Skeletal muscle cell (primary cell): ENCODE measurements at regions not wholly inside any gene's neighbourhood (a gene's known extent, or its start where the extent isn't known, plus 50 kb on each side); places are given as distances from the start of the nearest gene placed in this dataset.

Experiments used
- DNase-seq: peaks from one replicate; pipeline ENCODE4 v3.0.0-alpha.2; 2010; ENCODE audit warnings: low read depth
- H3K4me3 ChIP-seq: 2 replicates; pipeline ENCODE4 v1.5.1; 2011; ENCODE audit warnings: low read depth, mild to moderate bottlenecking, control low read depth, low read length, moderate library complexity

- H3K4me3 ChIP-seq, result no peak overlapping the region
- DNase-seq, result no peak
Measured at GRCh38 chr2:123209202-123209601, 815.9 kb upstream of the CNTNAP5 start.

GRCh38 chr2:123211181-123211580 is 813.9 kb upstream of the CNTNAP5 start:
- DNase-seq, result no peak
- no peak overlapping the region for H3K4me3 ChIP-seq

DNA sequence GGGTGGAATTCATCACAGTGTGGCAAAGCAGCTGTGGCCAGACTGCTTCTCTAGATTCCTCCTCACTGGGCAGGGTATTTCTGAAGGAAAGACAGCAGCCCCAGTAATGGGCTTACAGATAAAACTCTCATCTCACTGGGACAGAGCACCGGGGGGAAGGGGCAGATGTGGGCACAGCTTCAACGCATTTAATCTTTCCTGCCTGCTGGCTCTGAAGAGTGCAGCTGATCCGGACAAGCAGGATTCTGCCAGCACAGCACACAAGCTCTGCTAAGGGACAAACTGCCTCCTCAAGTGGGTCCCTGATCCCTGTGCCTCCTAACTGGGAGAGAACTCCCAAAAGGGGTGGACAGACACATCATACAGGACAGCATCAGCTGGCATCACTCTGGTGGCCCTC is 779.9 kb upstream of the CNTNAP5 start:
- no peak for DNase-seq
- H3K4me3 ChIP-seq, result no peak overlapping the region

DNA sequence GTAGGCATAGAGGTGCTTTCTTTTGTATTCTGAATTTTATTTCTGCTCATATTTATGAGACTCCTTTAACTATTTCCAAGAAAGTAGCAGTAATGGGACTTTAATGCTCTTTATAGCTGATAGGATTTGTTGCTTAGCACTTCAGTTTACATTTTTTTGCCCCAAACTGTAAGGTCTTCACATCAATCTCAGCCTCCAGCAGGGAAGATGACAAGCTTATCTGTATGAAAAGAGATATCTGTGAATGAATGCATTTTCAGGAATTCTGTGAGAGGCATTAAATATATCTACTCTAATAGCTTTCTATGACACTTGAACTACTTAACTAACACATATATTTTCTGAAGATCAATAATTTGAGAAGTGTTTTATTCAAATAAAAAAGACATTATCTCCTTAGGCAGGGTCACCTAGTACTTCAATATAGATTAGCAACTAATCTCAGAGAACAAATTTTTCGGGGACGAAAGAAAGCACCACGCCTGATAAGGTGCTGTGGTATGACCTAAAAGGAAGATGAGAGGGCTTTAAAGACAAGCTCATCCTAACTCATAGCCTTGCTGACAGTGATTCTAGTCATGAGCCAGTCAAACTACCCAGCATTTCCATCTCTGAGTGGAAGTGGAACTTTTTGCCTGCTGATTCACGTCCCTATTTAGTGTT is 766.1 kb upstream of the CNTNAP5 start:
- DNase-seq, result no peak
- no peak overlapping the region for H3K4me3 ChIP-seq

DNA sequence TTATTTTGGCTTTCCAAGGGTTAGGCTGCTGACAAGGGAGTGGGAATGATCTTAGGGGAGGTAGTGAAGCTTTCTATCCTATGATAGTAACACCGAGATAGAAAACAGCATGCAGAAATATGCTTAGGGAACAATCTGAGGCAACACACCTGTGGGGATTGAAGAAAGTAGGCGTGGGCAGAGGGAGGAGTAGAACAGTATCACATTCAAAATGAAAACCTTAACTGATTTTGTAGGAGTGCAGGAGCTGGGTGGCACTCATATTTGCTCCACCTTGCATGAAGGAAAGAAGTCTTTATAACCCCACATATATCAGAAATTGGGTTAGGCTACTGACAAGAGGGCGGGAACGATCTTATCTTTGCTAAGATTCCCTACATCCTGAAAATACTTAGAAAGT is 762.2 kb upstream of the CNTNAP5 start:
- DNase-seq, result no peak
- no peak overlapping the region for H3K4me3 ChIP-seq

DNA sequence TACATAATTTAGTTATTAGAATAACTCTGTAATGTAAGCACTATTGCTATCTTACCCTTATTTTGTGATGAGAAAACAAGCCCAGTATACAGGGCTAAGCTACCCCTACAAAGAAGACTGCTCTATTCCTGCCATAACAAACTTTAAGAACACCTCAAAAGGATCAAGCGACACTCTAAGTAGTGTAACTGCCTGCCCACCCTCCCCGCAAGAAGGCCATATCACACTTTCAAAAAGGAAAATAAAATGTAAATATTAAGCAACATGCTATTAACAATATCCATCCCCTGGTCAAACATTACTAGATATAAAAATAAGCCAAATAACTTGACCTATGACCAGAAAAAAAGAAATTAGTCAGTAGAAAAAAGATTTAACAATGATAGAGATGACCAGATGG is 741.7 kb upstream of the CNTNAP5 start:
- H3K4me3 ChIP-seq, result no peak overlapping the region
- no peak for DNase-seq

DNA sequence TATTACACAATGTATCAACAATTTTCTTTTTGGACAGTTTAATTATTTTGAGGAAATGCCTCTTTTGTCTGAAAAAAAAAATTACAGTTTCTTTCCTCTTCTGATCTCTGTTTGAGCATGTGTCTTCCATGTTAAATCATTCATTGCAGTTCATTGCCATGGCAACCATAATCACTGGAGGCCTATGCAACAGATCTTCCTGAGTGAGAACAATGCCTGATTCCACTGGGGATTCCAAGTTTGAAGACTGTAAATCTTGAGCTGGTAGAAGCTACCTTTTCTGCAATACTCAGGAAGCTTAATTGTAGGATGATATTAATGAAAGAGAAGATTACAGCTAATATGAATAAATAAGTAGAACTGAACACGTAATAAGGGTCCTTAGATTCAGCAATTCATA is 721.4 kb upstream of the CNTNAP5 start:
- no peak overlapping the region for H3K4me3 ChIP-seq
- DNase-seq, result no peak
